SK-N-SH treated with all-trans-retinoic acid at 6 μM for 48 hours (cell line): ENCODE measurements at regions not wholly inside any gene's neighbourhood (a gene's known extent, or its start where the extent isn't known, plus 50 kb on each side); places are given as distances from the start of the nearest gene placed in this dataset.

Experiments
- ARNTL ChIP-seq: fragments of 450-650 bp; formaldehyde crosslinking; IDR thresholded peaks from 2 replicates; pipeline ENCODE4 v1.5.0; 2020; ENCODE audit warnings: low read depth, mild to moderate bottlenecking, moderate library complexity, borderline replicate concordance
- BACH2 ChIP-seq: fragments of 250-450 bp; sonication (Bioruptor Pico); IDR thresholded peaks from 2 replicates; pipeline ENCODE4 v1.9.0; 2021; ENCODE audit warnings: mild to moderate bottlenecking, borderline replicate concordance
- CREB5 ChIP-seq: fragments of 250-450 bp; sonication (Bioruptor Pico); IDR thresholded peaks from 2 replicates; pipeline ENCODE4 v1.5.1; 2020; ENCODE audit warnings: low read depth, mild to moderate bottlenecking, moderate library complexity
- PPARA ChIP-seq: fragments of 250-450 bp; sonication (Bioruptor Pico); IDR thresholded peaks from 2 replicates; pipeline ENCODE4 v1.5.0; 2020; ENCODE audit warnings: mild to moderate bottlenecking, borderline replicate concordance
- SNAI2 ChIP-seq: fragments of 250-450 bp; sonication (Bioruptor Pico); IDR thresholded peaks from 2 replicates; pipeline ENCODE4 v1.5.0; 2020; ENCODE audit warnings: mild to moderate bottlenecking, moderate library complexity
- ZFP3 ChIP-seq: fragments of 250-450 bp; sonication (Bioruptor Pico); IDR thresholded peaks from 2 replicates; pipeline ENCODE4 v1.5.0; 2020; ENCODE audit warnings: mild to moderate bottlenecking, moderate library complexity

- TF ChIP-seq ZFP3 (CRISPR knock-in tag) (no peak), SNAI2 (CRISPR knock-in tag) (no peak), CREB5 (CRISPR knock-in tag) (no peak), BACH2 (CRISPR knock-in tag) (no peak), PPARA (CRISPR knock-in tag) (no peak), ARNTL (CRISPR knock-in tag) (no peak)
These were observed 241.2 kb downstream of the RBM19 start for GRCh38 chr12:113724794-113725556.
